HPDE6-E6E7 (cell line): ENCODE measurements at regions not wholly inside any gene's neighbourhood (a gene's known extent, or its start where the extent isn't known, plus 50 kb on each side); places are given as distances from the start of the nearest gene placed in this dataset.
A peak's percentile ranks its signal among the peaks of the same experiment; 100 is the strongest.
"Not testable (repeated sequence)": the region's sequence is repeated elsewhere in the genome, so short reads cannot be mapped to it uniquely, and the experiment has no call there.

ENCODE experiments used
- DNase-seq: peaks from one replicate; pipeline ENCODE4 v3.0.0; 2011; ENCODE audit warnings: missing footprints; ENCODE audit errors: extremely low spot score

DNA sequence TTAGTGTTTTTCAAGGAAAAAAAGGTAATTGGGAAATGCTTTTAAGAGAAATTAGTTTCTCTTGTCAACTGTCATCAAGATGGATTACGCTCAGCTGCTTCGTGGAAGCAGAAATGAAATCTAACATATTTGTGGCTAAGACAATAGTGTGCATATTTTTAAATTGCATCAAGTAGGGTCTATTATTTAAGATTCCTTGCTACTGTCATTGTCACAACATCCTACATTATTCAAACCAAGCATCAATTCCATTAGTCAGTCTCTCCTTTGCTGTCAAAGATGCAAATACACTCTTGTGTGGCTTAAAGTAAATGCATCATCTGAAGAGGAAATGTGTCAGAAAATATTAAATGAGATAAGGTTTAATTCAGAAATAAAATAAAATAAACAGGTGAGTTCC lies 1277.6 kb upstream of the SEL1L start:
- DNase-seq = no peak

DNA sequence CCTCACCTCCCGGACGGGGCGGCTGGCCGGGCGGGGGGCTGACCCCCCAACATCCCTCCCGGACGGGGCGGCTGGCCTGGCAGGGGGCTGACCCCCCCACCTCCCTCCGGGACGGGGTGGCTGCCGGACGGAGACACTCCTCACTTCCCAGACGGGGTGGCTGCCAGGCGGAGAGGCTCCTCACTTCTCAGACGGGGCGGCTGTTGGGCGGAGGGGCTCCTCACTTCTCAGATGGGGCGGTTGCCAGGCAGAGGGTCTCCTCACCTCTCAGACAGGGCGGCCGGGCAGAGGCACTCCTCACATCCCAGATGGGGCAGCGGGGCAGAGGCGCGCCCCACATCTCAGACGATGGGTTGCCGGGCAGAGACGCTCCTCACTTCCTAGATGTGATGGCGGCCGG lies 1280.7 kb upstream of the SEL1L start:
- DNase-seq = not testable (repeated sequence)

DNA sequence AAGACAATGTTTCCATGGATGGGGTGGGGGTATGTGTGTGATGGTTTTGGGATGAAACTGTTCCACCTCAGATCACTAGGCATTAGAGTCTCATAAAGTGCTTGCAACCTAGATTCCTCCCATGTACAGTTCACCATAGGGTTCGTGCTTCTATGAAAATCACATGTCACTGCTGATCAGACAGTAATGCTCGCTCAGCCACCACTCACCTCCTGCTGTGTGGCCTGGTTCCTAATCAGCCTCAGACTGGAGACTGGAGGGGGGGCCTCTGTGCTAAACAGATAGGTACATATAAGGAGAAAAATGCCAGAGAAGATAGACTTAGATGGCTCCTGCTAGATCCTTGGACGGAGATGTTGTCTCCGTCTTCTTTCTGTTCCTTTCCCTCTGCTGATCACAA lies 1296.9 kb upstream of the SEL1L start:
- no peak for DNase-seq

DNA sequence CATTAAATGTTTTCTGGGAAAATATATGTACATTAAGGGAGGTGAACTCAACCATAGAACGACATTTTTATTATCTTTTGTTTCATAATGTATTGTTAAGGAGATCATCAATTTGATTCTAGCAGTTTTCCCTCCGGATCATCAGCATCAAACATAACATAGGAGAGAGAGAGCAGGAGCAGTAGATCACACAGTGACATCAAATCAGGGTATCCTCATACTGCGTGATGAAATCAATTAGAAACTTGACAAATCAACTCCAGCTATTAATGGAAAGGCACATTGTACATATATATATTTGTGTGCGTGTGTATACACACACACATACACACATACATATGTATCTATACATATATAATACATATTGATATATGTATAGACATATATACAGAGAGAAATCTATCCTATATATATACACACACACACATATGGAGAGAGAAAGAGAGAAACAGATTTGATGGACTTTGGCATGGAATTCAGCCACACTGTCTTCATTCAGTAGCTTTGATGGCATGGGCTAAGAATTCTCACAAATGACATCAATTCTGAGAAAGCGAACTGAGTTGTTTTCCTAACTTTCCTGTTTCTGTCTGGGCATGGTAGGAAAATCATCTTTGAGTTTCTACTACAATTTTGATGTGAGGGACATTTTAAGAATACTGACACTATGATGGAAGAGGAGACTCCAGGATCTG lies 1302.8 kb upstream of the SEL1L start:
- DNase-seq = no peak

DNA sequence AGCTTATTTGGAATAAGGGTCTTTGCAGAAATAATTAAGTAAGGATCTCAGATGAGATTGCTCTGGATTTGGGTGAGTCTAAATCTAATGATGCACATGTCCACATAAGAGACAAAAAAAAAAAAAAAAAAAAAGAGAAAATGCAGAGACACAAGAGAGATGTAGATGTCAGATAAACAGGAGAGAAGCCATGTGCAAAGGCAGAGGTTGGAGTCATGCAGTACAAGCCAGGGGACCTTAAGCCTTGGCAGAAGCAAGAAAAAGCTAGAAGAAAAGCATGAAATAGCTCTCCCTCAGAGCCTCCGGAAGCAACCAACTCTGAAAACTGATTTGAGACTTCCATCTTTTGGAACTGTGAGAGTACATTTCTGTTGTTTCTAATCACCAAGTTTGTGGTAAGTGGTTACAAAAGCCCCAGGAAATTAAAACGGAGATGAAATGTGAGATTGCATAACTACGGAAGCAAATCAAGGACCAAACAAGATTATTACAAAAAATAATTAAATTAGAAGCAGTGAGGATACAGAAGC lies 1304.0 kb upstream of the SEL1L start:
- DNase-seq = no peak

DNA sequence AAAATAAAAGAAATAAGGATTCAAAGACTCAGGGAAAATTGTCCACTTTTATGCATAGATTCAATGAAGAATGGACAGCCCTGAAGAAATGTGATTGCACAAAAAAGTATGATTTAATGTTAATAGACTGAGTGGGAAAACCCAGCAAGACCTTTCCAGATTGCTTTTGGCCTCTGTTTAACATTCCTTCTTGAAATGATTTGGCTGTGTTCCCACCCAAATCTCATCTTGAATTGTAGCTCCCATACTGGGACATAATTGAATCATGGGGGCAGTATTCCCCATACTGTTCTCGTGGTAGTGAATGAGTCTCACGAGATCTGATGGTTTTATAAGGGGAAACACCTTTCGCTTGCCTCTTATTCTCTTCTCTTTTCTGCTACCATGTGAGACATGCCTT lies 1316.9 kb upstream of the SEL1L start:
- no peak for DNase-seq

DNA sequence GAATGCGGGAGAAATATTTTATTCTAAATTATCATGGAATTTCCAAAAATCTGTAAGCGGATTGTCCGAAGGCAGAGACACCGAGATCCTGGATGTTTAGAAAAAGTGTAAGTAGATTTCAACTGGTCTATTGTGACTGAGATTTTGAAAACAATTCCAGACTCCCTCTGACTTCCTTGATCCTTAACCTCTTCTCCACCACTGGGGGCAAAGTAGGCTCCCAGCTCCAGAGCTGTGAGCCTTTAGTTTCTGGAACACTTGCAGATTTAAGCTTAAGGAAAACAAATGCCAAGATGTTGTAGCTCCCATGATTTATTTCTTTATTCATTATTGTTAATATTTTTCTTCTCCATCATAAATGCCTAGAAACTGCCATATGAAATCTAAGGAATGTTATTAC lies 1320.5 kb upstream of the SEL1L start:
- DNase-seq = no peak

DNA sequence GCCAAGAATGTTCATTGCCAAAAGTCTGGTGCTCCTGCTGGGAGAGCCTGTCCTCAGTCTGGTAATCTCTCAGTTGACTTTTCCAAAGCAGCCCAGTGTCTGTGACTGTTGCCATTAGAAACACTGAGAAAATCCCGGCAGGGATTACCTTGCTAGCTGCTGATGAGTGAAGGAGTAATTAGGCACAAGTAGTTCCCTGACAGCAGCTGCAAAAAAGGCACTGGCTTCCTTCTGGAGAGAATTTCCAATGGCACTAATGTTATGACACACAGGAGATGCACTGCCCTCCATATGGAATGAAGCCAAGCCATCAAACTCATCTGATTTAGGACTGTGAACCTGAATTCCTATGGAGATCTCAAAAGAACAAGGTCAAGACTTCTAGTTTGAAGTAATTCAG lies 1321.2 kb upstream of the SEL1L start:
- no peak for DNase-seq

DNA sequence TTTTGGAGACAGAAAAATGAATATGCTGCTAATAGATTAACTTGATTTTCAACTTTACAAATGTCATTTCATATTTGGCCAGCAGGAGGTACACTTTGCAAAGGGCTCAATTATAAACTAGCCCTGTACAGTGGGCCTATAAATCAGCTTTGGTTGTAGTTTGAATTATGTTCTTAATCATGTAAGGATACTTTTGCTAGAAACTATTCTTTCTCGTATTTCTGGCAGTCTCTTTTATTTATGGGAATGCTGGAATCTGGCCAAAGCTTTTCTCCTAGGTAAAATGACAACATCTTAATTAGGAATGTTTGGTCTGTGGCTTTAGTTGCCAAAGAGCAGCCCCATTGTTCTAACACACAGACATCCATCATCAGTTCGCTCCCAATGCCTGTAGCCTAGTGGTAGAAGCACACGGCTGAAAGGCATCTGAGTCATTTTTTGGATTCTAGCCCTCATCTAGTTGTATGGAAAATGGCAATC lies 1322.3 kb upstream of the SEL1L start:
- DNase-seq = peak; percentile 34

DNA sequence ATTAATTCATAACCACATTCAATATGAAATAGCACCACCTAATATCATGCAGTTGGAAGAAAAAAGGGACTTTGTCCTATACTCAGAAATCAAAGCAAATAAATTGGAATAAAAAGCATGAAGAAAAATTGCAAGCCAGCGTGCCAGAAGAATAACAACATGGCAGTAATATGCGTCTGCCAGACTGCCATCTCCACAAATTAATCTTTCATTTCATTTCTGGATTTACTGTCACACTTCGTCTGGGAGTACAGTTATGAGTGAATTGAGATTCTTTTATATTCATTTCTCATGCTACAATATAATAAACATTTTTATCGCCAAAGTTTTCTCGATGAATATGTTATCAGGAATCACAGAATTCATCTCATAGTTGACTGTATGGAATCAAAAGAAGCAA lies 1327.7 kb upstream of the SEL1L start:
- no peak for DNase-seq

DNA sequence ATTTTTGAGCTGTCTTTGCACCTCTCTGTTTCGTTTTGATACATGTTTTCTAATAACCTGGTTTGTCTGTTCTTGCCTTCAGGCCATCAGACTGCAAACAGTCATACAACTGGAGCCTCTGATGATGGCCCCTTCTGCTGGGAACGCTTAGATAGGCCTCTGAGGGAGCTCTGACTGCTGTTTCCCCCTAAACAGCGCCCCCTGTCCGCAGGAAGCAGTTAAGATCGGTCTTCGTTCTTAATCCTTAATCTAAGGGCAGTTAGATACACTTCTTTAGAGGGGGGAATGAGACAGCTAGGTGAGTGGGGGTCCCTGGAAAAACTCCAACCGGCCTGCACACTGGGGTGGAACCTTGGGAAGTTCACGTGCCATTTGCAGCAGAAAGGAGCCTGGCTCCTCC lies 1338.8 kb upstream of the SEL1L start:
- DNase-seq = no peak

DNA sequence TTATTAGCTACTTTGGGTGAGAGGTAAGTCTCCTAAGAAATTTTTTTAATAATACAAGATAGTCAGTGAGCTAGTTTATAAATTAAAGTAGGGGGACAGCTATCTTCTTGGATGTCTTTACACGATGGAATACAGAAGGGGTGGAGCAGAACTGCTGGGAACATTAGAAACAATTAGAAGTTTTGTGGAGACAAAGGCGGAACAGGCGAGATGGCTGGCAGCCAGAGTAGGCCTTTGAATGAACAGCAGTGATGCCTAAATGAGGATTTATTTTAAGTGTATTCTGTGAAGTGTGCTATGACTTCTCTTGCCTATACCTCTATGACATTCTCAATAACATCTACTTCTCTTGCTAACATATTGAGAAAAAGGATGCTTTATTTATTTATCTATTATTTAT lies 1345.3 kb upstream of the SEL1L start:
- DNase-seq = no peak

DNA sequence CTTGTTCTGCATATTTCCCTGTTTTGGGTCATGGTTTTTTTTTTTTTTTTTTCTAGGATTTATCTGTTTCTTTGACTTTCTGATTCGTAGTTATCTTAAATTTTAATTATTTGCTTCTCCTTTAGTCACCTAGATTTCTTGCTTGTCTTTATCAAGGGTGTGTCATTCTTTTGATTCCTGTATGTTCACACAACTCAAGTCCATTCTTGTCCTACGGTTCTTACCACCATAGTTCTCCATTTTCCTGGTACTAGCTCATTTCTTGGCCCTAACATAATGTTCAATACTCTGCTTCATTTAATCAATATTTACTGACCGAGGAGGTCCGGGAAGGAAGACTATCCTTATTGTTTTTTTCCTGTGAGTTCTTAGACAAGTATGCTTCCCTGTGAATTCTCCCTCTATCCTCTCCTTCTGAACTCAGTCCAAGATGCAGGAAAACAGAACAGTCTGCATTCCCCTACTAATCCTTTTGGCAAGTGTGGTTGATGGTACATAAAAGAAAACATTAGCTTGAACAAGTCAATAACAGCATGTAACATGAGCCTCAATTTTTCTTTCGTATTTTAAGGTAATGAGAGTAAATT lies 1346.4 kb upstream of the SEL1L start:
- no peak for DNase-seq

DNA sequence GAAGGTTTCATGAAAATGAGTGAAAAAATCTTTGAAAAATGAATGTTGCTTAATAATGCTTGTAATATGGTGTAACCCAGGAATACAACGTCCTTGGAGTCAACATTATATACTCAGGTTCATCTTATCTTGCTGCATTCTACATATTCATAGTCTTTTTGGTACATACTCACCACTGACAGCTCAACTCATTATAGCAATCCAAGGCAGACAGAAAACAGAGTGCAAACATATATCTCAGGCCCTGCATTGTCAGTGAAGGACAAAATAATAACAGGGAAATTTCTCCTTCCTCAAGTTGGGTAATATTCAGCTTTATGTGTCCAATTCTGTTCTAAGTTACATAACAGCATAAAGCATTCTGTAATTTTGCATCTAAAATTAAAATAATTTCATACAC lies 1353.0 kb upstream of the SEL1L start:
- DNase-seq = no peak

DNA sequence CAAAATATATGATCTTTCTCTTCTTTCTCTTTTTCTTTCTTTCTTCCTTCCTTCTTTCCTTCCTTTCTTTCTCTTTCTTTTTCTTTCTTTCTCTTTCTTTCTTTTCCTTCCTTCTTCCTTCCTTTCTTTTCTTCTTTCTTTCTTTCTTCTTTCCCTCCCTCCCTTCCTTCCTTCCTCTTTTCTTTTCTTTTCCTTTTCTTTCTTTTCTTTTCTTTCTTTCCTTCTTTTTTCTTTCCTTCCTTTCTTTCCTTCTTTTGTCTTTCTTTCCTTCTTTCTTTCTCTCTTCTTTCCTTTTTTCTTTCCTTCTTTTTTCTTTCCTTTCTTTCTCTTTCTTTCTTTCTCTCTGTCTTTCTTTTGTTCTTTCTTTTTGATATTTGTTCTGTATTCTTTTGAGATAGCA lies 1356.0 kb upstream of the SEL1L start:
- no peak for DNase-seq

DNA sequence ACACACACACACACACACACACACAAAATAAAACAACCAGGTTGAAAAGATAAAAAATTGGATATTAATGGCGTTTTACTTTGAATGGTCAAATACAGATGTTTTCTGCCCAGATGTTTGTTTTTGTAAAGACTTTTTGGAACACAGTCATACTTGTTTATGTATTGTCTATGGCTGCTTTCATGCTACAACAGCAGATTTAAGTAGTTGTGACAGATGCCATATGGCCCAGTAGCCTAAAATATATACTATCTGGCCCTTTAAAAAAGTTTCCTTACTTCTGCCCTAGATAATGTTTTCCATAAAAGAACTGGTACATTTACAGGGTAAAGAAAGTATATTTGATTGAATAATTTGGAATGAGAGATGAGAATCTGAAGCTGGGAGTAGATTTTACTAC lies 1362.8 kb upstream of the SEL1L start:
- no peak for DNase-seq

DNA sequence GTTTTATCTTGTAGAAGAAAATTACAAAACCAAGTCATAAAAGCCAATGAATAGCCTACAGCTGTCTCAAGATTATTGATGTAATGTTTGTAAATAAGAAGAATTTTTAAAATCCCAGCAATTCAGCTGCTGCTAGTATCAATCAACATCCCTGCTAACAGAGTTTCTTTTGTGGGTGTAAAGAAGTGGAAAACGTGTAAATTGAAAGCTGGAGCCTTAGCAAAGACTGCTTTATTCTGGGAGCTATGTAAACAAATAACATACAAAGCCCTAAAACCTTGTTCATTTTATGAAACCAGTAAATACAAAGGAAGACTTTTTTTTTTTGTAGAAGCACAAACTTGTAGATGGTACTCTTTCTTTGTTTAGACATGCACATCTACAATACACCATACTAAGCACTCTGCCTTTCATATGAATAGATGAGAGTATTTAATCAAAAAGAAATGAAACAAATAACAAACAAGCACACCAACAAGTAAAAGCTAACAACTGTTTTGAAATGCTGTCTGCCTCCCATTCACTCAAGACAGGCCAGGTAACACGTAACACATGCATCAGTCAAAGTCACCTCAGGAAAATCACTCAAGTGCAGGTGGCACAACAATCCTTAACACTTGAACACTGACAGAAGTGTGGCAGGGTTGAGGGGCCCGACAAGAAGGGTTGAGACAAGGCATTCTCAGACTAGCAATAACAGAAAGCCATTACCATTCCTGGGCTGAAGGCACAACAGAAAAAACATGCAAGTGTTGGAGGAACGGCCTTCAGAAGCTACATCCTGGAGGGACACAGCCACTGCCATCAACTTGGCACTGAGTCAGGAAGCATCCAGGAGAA lies 1364.0 kb upstream of the SEL1L start:
- no peak for DNase-seq

DNA sequence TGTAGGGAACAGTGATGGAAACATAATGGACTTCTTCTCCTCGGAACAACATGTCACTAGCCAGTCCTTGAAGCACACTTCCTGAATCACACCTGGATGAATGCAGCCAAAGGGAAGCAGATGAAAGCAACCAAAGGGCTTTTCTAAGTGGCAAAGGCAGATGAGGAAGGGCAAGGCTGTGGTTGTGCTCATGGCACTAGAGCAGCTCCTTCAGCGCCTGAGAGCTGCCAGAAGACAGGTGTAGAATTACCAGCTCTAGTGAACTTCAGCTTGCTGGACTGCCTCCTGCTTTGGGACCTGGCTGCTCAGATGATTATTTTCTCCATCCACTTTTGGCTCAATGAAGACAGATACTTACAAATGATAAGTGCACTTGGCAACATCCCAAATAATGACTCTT lies 1372.1 kb upstream of the SEL1L start:
- DNase-seq = no peak

DNA sequence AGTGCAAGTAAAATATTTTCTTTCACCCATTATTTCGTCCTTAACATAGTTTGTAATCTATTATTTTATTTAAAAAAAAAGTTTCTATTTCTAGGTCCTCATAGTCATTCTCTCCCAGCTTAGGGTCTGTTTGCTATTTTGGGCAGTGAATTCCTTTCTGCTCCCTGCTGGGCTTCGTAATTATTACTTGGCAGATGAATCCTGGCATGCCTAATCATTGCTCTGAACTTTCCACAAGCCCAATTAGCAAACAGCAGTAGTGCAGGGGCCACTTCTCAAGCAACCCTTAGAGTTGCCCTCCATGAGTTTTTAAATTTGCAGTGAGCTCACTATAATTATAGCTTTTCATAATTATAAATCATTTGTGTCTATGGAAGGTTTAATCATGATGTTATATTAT lies 1378.3 kb upstream of the SEL1L start:
- no peak for DNase-seq

DNA sequence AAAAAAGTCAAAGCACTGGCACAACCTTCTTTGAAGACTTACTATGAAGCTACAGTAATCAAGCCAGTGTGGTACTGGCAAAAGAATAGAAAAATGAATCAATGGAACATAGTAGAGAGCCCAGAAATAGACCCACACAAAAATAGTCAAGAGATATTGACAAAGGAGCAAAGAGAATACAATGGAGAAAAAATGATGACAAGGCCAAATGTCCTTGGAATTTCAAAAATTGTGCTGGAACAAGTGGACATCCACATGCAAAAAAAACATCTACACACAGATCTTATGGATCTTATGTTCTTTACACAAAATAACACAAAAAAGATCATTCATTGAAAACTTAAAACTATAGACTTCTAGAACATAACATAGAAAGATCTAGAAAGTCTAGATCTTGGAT lies 1379.7 kb upstream of the SEL1L start:
- no peak for DNase-seq

DNA sequence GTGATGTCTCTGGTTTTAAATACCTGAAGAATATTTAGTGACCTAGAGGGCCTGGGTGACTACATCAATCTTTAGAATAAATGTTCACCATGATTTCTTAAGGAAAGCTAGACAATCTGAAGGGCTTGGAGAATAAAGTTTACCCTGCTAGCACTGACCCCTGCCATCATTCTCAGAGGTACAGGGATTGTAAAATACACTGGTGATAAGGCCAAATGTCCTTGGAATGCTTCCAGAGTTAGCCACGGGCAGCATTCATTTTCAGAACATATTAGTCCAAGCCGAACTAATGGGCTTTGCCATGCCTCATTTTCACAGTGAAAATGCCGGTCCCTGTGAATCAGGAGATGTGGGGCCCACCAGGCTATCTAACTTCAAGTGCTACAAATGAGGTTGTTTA lies 1381.7 kb upstream of the SEL1L start:
- DNase-seq = no peak

DNA sequence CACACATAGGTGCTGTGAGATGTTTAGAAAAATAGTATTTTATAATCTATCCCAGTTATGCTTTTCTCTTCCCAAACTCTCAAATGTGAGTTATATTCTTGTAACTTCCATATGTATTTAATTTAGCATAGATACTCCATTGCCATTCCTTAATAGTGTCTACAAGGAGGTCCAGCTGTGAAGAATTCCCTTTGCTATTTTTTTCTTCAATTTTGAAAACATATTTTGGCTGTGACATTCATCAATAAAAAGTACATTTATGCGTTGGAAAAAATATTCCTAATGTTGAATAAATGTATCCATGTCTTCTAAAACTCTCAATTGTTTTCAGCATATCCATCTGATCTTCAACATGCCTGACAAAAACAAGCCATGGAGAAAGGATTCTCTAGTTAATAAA lies 1402.0 kb upstream of the SEL1L start:
- no peak for DNase-seq

DNA sequence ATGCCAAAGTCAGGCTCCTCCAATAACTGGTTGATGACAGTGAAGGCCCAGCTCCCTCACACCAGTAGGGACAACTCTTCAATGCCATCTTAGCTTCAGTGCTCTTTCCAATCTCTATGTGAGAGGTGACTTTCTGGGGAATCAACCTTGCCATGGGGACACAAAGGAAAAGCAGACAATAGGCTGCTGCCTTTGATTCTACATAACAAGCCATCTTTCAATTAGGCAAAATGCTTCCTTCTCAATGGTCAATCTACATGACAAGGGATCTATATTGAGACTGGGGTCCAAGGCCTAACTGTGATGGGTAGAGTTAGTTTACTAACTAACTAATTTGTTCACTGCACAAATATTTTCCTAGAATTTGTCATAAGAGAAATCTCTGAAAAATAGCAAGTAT lies 1417.5 kb upstream of the SEL1L start:
- no peak for DNase-seq
